HepG2 (cell line): ENCODE measurements at regions not wholly inside any gene's neighbourhood (a gene's known extent, or its start where the extent isn't known, plus 50 kb on each side); places are given as distances from the start of the nearest gene placed in this dataset.

Experiments
- DNMT1 ChIP-seq: sonication (generic); formaldehyde crosslinking; IDR thresholded peaks from 2 replicates; pipeline ENCODE4 v1.5.1; 2020; ENCODE audit warnings: mild to moderate bottlenecking, missing genetic modification reagents
- FOXO1 ChIP-seq: sonication (generic); formaldehyde crosslinking; IDR thresholded peaks from 2 replicates; pipeline ENCODE4 v1.4.0; 2020; ENCODE audit warnings: missing genetic modification reagents
- HCFC1 ChIP-seq: fragments of 150-350 bp; IDR thresholded peaks from 2 replicates; pipeline ENCODE4 v1.6.1; 2014; ENCODE audit warnings: low read depth, low read length
- MYC ChIP-seq: sonication (generic); formaldehyde crosslinking; IDR thresholded peaks from 2 replicates; pipeline ENCODE4 v1.9.0; 2021; ENCODE audit warnings: missing genetic modification reagents, borderline replicate concordance
- MYPOP ChIP-seq: sonication (generic); formaldehyde crosslinking; IDR thresholded peaks from 2 replicates; pipeline ENCODE4 v1.8.1; 2023; ENCODE audit warnings: mild to moderate bottlenecking, moderate library complexity, missing genetic modification reagents
- NCOA2 ChIP-seq: sonication (generic); formaldehyde crosslinking; IDR thresholded peaks from 2 replicates; pipeline ENCODE4 v1.8.0; 2022; ENCODE audit warnings: inconsistent platforms
- PAXIP1 ChIP-seq: sonication (generic); formaldehyde crosslinking; conservative IDR thresholded peaks from 2 replicates; pipeline ENCODE4 v1.4.0; 2020; ENCODE audit warnings: mild to moderate bottlenecking, missing genetic modification reagents, moderate library complexity
- PRMT3 ChIP-seq: sonication (generic); formaldehyde crosslinking; IDR thresholded peaks from 2 replicates; pipeline ENCODE4 v1.8.1; 2022; ENCODE audit warnings: low read depth, mild to moderate bottlenecking, moderate library complexity, missing genetic modification reagents, borderline replicate concordance
- STAT5B ChIP-seq: sonication (generic); formaldehyde crosslinking; IDR thresholded peaks from 2 replicates; pipeline ENCODE4 v1.4.0; 2020; ENCODE audit warnings: missing genetic modification reagents
- TAF15 ChIP-seq: fragments of 200-400 bp; formaldehyde crosslinking; IDR thresholded peaks from one replicate; pipeline ENCODE4 v1.6.1; 2018; ENCODE audit warnings: mild to moderate bottlenecking, low read depth, low read length; ENCODE audit not compliant: poor library complexity, severe bottlenecking
- TMF1 ChIP-seq: sonication (generic); formaldehyde crosslinking; IDR thresholded peaks from 2 replicates; pipeline ENCODE4 v1.8.1; 2022; ENCODE audit warnings: low read depth, missing genetic modification reagents
- ZFAT ChIP-seq: sonication (generic); formaldehyde crosslinking; conservative IDR thresholded peaks from 2 replicates; pipeline ENCODE4 v1.8.1; 2023; ENCODE audit warnings: missing genetic modification reagents, inconsistent platforms
- ZFX ChIP-seq: sonication (generic); formaldehyde crosslinking; IDR thresholded peaks from 2 replicates; pipeline ENCODE4 v1.4.0; 2020; ENCODE audit warnings: mild to moderate bottlenecking, low read depth, missing genetic modification reagents, moderate library complexity
- ZNF441 ChIP-seq: sonication (generic); formaldehyde crosslinking; IDR thresholded peaks from 2 replicates; pipeline ENCODE4 v1.7.0; 2021; ENCODE audit warnings: missing genetic modification reagents, borderline replicate concordance
- ZNF549 ChIP-seq: sonication (generic); formaldehyde crosslinking; IDR thresholded peaks from 2 replicates; pipeline ENCODE4 v1.5.0; 2020; ENCODE audit warnings: missing genetic modification reagents
- ZNF784 ChIP-seq: sonication (generic); formaldehyde crosslinking; IDR thresholded peaks from 2 replicates; pipeline ENCODE4 v1.5.1; 2020; ENCODE audit warnings: missing genetic modification reagents, mild to moderate bottlenecking, borderline replicate concordance
- TF ChIP-seq, protein P1 (sequence below): sonication (generic); formaldehyde crosslinking; IDR thresholded peaks from 2 replicates; pipeline ENCODE4 v1.4.0; 2020; ENCODE audit warnings: missing genetic modification reagents, borderline replicate concordance
- TF ChIP-seq, protein P2 (sequence below): sonication (generic); formaldehyde crosslinking; IDR thresholded peaks from 2 replicates; pipeline ENCODE4 v1.4.0; 2020; ENCODE audit warnings: missing genetic modification reagents

DNA sequence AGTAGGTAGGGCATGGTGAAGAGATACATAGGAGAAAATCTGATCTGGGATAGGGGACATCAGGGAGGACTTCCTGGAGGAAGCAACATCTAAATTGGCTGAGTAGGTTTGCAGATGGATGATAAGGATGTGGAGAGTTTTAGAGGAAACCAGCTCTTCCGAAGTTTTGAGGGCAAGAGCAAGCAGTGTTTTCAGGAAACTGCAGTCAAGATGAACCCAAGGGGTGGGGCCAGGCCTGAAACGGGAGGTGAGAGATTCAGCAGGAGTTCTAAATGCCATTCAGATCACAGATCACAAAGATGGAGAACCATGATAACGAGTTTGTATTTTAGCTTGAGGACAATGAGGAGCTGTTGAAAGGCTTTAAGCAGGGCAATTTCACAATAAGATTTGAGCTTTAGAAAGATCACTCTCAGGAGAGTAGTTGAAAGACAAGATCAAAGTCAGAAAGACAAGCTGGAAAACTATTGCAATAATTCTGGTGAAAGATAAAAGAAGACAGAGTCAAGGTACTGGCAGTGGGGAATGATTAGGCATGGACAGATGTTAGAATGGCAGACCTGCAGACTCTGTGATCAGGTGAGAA lies 70.1 kb upstream of the PLXNC1 start (continued):
- TF ChIP-seq MYPOP (CRISPR knock-in tag) (no peak), HCFC1 (no peak), MYC (CRISPR knock-in tag) (no peak), PAXIP1 (CRISPR knock-in tag) (peak; percentile 64), TAF15 (no peak), FOXO1 (CRISPR knock-in tag) (peak; percentile 42; the same call in 1 of the 2 replicates), ZNF784 (CRISPR knock-in tag) (no peak), DNMT1 (no peak), PRMT3 (CRISPR knock-in tag) (no peak), ZFAT (CRISPR knock-in tag) (no peak), NCOA2 (CRISPR knock-in tag) (peak; percentile 87), ZNF549 (CRISPR knock-in tag) (no peak), ZFX (CRISPR knock-in tag) (no peak), ZNF441 (no peak), STAT5B (CRISPR knock-in tag) (no peak), TMF1 (CRISPR knock-in tag) (no peak)
- TF ChIP-seq, protein P1, sequence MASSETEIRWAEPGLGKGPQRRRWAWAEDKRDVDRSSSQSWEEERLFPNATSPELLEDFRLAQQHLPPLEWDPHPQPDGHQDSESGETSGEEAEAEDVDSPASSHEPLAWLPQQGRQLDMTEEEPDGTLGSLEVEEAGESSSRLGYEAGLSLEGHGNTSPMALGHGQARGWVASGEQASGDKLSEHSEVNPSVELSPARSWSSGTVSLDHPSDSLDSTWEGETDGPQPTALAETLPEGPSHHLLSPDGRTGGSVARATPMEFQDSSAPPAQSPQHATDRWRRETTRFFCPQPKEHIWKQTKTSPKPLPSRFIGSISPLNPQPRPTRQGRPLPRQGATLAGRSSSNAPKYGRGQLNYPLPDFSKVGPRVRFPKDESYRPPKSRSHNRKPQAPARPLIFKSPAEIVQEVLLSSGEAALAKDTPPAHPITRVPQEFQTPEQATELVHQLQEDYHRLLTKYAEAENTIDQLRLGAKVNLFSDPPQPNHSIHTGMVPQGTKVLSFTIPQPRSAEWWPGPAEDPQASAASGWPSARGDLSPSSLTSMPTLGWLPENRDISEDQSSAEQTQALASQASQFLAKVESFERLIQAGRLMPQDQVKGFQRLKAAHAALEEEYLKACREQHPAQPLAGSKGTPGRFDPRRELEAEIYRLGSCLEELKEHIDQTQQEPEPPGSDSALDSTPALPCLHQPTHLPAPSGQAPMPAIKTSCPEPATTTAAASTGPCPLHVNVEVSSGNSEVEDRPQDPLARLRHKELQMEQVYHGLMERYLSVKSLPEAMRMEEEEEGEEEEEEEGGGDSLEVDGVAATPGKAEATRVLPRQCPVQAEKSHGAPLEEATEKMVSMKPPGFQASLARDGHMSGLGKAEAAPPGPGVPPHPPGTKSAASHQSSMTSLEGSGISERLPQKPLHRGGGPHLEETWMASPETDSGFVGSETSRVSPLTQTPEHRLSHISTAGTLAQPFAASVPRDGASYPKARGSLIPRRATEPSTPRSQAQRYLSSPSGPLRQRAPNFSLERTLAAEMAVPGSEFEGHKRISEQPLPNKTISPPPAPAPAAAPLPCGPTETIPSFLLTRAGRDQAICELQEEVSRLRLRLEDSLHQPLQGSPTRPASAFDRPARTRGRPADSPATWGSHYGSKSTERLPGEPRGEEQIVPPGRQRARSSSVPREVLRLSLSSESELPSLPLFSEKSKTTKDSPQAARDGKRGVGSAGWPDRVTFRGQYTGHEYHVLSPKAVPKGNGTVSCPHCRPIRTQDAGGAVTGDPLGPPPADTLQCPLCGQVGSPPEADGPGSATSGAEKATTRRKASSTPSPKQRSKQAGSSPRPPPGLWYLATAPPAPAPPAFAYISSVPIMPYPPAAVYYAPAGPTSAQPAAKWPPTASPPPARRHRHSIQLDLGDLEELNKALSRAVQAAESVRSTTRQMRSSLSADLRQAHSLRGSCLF = no peak
- TF ChIP-seq, protein P2, sequence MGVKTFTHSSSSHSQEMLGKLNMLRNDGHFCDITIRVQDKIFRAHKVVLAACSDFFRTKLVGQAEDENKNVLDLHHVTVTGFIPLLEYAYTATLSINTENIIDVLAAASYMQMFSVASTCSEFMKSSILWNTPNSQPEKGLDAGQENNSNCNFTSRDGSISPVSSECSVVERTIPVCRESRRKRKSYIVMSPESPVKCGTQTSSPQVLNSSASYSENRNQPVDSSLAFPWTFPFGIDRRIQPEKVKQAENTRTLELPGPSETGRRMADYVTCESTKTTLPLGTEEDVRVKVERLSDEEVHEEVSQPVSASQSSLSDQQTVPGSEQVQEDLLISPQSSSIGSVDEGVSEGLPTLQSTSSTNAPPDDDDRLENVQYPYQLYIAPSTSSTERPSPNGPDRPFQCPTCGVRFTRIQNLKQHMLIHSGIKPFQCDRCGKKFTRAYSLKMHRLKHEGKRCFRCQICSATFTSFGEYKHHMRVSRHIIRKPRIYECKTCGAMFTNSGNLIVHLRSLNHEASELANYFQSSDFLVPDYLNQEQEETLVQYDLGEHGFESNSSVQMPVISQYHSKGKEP = no peak
